Sigmoid colon (tissue), 4 donors: ENCODE measurements at regions not wholly inside any gene's neighbourhood (a gene's known extent, or its start where the extent isn't known, plus 50 kb on each side); places are given as distances from the start of the nearest gene placed in this dataset.

Source experiments
- EP300 ChIP-seq, 4 donors: sonication (generic); formaldehyde crosslinking; IDR thresholded peaks; one replicate each; pipeline ENCODE4 v1.6.1; 2017; ENCODE audit warnings: antibody characterized with exemption in 4 of 4
- POLR2A ChIP-seq, 2 donors: fragments of 450-650 bp; IDR thresholded peaks; one replicate each; pipeline ENCODE4 v1.6.1; 2016; ENCODE audit warnings: antibody characterized with exemption in 2 of 2, mild to moderate bottlenecking in 2 of 2, moderate library complexity in 2 of 2
- POLR2AphosphoS5 ChIP-seq, 4 donors: sonication (generic); formaldehyde crosslinking; IDR thresholded peaks; one replicate each; pipeline ENCODE4 v1.6.1; 2017; ENCODE audit warnings: antibody characterized with exemption in 4 of 4
- TF ChIP-seq, protein P1 (sequence below), 4 experiments: fragments of 450-650 bp in 3 of 4; fragments of 200-600 bp in 1 of 4; IDR thresholded peaks; one replicate each; pipeline ENCODE4 v1.5.1; 2016 to 2019; ENCODE audit warnings: antibody characterized with exemption in 4 of 4, mild to moderate bottlenecking in 3 of 4, moderate library complexity in 2 of 4

- TF ChIP-seq, protein P1, sequence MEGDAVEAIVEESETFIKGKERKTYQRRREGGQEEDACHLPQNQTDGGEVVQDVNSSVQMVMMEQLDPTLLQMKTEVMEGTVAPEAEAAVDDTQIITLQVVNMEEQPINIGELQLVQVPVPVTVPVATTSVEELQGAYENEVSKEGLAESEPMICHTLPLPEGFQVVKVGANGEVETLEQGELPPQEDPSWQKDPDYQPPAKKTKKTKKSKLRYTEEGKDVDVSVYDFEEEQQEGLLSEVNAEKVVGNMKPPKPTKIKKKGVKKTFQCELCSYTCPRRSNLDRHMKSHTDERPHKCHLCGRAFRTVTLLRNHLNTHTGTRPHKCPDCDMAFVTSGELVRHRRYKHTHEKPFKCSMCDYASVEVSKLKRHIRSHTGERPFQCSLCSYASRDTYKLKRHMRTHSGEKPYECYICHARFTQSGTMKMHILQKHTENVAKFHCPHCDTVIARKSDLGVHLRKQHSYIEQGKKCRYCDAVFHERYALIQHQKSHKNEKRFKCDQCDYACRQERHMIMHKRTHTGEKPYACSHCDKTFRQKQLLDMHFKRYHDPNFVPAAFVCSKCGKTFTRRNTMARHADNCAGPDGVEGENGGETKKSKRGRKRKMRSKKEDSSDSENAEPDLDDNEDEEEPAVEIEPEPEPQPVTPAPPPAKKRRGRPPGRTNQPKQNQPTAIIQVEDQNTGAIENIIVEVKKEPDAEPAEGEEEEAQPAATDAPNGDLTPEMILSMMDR (IDR thresholded peaks at IDR 0.05), result no peak
- TF ChIP-seq POLR2AphosphoS5 (IDR thresholded peaks at IDR 0.05), result no peak
- TF ChIP-seq EP300 (IDR thresholded peaks at IDR 0.05), result no peak
- TF ChIP-seq POLR2A (IDR thresholded peaks at IDR 0.05), result no peak
These were observed 1243.0 kb upstream of the CDH9 start for GRCh38 chr5:28281351-28281750.
